ENCODE measurements at regions not wholly inside any gene's neighbourhood (a gene's known extent, or its start where the extent isn't known, plus 50 kb on each side); places are given as distances from the start of the nearest gene placed in this dataset.

DNA sequence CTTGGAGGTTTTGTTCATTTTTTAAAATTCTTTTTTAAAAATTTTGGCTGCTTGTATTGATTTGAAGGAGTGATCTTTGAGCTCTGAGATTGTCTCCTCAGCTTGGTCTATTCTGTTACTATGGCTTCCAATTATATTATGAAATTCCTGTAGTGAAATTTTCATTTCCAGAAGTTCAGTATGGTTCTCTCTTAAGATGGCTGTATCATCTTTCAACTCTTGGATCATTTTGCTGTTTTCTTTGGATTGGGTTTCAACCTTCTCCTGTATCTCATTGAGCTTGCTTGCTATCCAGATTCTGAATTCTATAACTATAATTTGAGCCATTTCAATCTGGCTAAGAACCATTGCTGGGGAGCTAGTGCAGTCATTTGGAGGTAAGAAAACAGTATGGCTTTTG lies 270.8 kb upstream of the NT5C1B start:
- no peak for DNase-seq

DNA sequence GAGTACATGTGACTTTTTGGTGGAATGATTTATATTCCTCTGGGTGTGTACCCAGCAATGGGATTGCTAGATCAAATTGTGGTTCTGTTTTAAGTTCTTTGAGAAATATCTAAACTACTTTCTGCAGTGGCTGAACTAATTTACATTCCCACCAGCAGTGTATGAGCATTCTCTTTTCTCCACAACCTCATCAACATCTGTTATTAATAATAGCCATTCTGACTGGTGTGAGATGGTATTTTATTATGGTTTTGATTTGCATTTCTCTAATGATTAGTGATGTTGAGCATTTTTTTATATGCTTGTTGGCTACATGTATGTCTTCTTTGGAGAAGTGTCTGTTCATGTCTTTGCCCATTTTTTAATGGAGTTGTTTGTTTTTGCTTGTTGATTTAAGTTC lies 267.4 kb upstream of the NT5C1B start:
- DNase-seq = no peak

DNA sequence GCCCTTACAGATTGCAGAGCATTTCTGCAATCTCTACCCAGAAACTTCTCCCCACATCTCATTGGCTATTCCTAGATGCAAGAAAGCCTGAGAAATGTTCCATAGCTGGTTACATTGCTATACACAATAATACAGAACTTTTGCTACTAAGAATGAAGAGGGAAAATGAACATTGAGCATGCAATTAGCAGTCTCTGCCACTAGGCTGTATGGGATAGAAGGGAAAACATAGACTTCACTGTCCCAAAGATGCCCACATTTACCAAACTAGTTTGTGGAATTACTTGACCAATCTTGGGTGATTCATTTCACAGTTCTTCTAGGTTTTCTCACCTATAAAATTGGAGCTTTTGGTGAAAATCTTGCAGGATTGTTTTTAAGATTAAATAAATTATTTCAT lies 265.7 kb upstream of the NT5C1B start:
- no peak for DNase-seq

DNA sequence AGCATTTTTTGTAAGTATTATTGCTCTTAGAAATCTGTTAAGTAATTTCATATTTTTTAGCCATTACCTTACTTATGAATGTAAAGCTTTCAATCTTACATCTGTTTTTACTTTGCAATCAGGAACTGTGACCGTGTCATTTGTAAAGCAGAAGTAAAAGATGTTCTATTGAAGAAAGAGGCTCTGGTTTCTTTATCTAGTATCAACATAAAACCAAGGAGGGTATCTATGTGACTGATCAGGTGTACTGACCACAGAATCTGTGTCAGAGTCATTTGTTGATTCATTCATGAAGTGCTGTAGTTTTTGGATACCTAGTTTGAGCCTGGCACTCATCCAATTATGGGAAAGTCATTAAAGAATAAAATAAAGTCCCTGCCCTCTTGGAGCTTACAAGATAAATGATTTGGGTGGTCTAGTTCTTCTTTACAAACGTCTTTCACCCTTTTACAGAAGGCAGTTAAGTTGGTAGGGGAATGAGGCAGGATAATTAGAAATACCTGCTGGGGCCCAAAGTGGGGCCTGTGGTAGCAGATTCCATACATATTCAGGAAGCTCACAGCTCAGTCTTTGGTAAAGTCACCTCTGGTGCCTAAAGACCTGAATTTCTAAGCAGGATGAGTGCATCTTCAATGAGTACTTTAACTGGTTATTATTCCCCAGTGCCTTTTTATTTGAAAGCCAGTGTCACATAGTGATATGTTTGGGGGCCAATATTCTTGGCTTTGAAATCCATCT lies 260.6 kb upstream of the NT5C1B start:
- no peak for DNase-seq

DNA sequence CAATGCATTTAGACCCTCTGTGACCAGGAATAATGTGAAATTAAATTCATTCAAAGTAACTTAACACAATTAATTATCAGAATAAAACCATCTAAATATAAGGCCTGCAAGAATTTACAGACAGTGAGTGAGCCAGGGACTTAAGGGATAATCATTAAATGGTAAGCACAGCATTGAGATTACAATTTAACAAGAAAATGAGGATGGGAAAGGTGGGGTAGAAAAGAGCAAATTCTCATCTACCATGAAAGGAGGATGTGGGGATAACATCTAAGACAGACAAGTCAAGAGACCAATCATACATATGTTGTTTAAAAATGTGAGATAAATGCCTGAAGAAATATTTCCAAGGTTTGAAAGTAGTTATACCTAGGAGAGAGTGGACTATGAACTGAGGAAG lies 259.3 kb upstream of the NT5C1B start:
- DNase-seq = no peak

DNA sequence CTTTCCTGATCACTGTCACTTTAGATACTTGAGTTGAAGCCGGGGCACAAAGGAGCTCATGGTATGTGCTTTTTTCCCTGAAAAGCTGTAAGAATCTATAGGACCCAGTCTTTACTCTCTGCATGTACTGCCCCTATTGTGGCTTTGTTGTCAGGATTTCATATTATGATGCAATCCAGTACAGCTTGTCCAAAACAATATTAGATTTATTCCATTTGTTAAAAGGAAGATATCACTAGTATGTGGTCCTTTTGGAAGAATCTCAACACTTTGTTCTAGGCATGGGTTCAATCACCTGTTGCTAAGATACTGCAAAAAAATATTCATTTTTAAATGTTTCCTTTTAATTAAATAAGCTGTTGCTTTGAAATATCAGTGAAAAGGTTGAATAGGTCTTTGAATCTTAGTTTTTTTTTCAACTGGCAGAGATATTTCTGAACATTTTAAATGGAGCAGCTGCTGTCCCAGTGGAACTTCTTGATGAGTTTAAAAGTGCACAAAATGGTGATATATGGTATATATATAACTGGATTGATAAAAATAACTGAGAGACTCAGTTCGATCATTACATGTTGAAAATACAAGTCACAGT lies 256.6 kb upstream of the NT5C1B start:
- DNase-seq = no peak

DNA sequence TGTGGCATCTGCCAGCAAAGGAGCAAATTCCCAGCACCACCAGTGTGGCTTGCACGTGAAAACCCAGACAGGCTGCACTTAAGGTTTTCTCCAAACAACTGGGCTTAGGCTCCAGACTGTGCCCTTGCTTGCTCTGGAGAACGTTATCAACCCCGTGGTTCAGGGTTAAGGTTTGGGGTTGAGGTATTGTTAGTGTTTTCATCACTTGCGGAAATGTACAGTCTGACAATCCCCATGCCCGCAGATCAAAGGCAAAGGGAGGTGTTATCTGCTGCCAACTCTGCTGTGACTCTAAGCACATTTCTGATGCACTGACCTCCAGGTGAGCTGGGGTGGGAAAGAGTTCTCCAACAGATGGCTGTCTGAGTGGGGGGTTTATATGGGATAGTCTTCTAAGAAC lies 253.5 kb upstream of the NT5C1B start:
- no peak for DNase-seq

DNA sequence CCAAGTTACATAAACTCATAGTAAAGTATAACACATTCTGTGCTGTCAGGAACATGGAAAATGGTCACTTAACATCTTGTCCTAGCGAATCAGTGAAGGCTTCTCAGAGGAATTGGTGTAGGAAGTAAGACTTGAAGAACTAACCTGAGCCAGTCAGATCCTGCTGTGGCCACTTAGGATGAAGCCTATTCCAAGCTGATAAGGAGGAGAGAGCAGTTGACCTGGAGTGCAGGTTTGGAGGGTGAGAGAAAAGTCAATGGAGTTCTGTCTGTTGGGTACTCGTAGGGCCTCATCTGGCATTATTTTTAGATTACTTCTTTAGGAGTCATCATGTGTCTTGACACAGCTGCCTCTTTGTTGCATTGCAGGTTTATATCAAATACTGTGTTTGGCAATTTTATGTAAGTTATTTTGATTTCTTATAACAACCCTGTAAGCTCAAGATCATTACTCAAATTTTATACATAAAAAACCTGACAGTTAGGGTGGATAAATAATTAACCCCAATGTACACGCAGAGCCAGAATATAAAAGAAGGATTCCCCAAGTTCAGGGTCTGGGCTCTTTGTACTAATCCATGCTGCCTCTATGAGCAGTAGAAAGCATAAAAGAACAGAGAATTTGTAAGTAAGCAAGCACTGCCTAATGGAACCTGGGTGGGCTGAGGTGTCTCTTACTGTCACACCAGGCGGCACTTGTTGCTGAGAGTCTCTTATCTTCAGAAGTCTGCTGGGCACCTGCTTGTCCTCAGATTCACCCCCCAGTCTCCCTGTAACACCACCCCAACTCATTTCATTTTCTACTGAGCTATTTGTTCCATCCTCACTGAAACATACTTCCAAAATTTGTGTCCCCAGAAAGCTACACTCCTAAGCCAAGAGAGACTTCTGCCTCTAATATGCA lies 252.1 kb upstream of the NT5C1B start:
- DNase-seq = no peak

DNA sequence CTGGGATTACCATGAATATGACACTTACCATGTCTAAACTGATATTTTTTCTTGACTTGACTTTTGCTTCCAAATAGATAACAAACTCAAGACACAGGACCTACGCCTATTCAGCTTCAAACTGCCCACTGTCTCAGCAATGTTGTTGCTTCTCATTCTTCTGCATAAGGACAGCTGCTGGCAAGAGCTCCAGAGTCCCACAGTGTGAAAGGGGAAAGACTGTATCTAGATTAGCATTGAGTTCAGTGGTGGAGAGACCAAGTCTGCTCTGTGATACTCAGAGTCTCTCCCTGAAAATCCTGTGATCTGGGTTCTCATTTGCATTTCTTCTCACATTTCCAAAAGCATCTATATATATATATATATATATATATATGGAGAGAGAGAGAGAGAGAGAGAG lies 247.9 kb upstream of the NT5C1B start:
- DNase-seq = no peak

DNA sequence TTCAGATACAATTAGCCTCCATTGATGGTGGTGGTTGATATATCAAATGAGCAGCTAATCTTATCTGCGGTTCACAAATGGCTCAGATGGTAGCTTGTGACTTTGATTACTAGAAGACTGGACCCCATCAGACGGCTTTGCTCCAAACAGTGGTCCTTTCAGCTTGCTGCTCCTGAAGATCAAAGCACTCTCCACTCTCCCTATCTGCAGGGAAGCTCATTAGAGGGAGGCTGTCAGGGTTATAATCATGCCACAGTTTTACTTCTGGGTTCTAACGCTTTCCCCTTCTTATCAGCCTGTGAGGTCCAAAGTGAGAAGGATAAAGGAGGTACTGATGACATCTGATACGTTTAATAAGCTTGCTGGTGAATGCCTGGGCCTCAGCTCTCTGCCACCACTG lies 247.1 kb upstream of the NT5C1B start:
- no peak for DNase-seq

DNA sequence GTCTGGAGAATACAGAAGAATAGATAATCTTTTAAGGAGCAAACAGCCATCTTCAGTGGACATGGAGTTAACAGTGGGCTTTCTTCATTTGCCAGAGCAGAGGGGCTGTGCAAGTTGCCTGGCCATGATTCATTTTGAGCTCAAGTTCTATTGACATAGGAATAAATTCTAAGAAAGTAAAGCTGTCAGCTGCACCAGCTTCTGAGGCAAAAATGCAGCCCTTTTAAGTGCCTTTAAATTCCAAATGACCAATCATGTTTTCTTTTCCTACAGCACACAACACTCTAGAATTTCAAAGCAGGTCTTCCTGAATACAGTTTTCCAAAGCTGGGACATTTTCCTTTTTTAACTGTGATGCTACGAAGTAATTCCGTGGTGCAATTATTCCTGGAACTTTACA lies 246.4 kb upstream of the NT5C1B start:
- DNase-seq = no peak

DNA sequence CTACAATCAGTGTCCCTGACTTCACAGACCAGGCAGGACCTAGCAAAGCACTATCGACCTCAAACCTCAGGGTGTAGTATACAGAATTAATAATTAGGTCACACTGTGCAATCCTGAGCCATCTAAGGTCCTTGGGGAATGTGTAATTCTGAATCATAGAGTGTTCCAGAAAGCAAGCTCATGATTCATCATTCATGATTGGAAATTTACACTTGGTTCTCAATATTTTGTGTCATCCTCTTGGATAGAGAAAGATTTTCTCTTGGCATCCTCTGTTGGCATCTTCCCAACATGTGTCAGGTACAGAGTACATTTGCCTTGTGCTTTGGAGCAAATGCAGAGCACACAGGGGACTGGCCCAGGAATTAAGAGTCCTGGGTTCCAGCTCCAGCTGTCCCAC lies 245.0 kb upstream of the NT5C1B start:
- no peak for DNase-seq

DNA sequence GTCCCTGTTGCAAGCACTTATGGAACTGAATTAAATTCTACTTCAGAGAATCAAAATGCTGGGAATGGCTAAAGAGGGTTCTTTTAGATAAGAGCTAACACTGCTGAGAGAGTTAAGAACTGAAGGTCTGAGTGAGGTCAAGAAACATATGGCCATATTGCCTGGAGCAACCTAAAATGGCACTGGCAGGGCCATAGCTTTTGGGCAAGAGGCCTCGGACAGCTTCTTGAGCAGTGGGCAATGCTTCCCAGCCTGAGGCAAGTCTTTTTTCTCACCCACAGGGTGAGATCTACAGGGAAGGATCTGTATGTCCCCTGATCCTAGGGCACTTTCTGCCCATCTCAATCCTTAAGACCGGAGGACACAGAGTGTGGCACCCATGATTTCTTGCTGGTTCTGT lies 244.6 kb upstream of the NT5C1B start:
- no peak for DNase-seq

DNA sequence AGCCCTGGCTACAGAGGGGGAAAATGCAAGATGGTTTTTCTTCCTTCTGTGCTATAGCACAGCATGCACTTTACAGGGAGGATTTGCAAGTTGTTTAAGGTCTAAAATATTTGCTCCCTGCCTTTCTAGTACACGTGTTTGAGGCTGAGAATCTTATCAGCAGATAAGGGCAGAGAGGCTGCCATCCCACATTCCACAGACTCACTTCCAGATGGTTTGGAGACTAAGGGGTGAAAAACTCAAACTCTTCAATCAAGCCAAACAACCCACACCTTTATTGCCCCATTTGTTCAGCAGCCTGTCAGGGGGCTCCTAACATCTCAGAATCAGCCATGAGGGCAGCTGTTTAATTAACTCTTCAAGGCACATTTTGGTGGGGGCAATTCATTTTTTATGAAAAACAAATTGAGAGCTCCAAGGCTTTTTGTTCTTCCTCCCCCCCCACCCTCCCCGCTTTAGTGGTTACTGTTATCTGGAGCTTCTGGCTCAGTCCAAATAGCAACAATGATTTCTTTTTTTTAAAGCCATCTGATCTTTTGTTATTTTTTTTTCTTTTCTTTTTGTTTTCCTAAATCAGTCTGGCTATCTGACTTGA lies 242.6 kb upstream of the NT5C1B start:
- DNase-seq = no peak

DNA sequence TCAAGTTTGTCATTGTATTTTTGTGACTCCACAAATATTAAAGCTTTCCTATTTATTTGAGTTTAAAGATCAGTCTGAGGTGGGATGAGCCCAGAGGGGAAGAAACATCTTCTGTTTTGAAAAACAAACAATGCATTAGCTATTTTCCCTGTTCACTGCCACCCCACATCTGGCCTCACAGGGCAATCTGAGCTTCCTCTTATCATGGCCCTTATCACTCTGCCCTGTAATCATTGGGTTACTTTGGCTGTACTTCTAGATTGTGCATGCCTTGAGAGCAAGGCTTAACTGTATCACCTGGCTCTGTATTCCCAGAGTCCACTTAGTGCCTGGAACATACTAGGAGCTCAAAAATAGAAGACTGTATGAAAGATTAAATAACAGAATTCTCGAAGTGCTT lies 241.6 kb upstream of the NT5C1B start:
- no peak for DNase-seq

DNA sequence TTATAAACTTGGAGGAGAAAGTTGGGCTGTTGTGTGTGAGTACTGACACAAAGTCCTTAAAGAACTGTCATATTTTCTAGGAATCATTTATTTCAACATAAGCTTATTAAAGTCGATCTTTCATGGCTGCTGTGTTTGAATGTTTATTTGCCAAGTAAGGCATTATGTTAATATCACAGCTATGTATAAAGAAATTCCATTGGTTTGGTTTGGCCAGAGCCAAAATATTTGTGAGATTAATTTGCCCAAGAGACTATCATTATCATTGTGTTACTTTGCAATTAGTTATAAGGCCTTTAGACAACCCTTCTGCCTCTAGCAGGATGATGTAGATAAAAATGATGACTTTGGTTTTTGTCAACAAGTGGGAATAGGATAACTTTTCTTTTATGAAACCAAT lies 240.6 kb upstream of the NT5C1B start:
- no peak for DNase-seq

DNA sequence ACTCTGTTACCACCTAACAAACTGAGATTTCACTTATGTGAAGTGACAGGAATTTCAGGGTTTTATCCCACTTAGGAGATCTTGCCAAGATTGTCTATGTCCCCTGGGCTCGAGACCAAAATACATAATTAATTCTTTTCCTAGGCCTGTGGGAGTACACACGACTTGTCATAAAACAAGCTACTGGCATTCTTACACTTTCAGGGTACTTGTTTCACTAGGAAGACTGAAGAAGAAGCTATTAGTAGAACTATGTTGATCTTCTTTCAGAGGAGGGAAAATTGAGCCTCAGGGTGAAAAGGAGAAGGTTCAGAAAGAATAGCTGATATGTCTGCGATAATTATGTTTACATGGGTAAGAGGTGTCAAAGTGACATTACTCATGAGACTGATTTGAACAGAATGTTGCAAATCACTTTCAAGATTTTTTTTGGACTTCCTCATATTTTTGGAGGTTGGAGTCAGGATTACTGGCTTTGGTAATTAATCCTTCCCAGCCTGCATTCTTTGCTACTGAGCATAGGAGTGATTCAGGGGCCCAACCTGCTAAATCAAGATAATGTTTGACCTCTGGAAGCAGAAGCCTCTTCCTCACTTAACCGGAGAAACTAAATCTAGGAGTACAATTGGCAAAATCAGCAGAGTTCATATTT lies 240.0 kb upstream of the NT5C1B start:
- DNase-seq = no peak

DNA sequence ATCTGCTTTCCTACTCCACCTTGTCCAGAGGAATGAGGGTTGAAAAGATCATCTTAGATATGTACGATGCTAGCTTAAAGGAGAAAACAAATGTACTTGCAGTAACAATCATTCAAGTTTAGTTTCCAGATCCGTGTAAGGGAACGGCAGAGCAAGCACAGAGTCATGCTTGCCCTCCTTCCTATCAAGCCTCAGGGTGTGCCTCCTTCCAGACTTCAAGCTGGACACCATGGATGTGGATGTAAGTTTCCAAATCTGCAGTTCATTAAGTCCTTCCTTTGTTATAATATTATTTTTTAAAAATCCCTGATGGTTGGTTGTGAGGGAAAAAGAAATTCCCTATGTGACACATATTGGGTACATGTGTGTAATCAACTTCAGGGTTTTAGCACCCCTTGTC lies 238.9 kb upstream of the NT5C1B start:
- DNase-seq = no peak

DNA sequence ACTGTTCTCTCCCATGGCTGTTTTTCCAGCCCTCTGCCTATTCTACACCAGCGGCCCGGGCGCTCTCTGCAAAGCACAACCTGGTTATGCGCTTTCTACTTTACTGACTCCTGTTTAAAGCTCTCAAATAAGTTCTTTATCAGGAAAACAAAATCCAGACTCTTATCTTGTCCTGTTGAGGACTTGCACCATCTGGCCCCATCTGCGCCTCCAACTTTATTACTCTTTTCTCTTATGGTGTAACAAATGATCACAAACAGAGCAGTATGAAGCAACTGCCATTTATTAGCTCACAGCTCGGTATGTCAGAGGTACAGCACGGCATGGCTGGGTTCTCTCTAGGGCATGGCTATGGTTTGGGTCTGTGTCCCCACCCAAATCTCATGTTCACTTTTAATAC lies 236.5 kb upstream of the NT5C1B start:
- DNase-seq = no peak

DNA sequence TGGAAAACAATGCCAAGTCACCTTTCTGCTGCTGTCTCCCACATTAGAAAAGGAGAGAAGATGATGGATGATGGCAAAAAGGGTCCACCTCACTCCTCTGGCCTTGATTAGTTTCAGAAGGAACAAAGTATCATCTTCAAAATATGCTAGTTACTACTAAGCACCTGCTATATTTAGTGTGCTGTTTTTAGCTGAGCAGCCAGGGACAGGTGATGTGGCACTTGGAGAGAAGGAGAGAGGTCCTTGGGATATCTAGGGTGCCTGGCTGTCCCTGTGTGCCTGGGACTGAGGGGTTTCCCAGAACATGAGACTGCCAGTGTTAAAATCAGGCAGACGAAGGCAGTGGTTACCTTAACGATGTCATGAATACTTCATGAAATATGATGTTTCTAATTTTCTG lies 235.5 kb upstream of the NT5C1B start:
- DNase-seq = no peak

DNA sequence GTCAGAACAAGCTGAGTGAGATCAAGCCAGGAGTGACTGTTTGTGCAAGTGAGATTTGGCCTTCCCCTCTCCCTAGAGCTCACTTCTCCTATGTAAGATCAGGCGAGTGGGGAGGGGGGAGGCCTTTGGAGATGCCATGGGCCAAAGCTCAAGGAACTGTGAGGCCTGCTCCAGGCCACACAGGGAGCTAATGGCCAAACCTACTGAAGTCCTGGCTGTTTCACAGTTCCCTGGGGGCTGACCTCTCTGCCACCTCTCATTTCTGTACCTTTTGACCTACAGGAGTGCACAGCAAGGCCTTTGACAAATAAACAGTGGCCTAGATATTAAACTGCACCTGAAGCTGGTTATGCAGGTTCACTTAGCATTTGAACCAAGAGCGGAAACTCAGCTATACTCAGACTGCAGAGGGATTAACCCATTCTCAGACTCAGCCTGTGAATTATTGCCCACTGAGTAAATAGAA lies 235.0 kb upstream of the NT5C1B start:
- DNase-seq = no peak

DNA sequence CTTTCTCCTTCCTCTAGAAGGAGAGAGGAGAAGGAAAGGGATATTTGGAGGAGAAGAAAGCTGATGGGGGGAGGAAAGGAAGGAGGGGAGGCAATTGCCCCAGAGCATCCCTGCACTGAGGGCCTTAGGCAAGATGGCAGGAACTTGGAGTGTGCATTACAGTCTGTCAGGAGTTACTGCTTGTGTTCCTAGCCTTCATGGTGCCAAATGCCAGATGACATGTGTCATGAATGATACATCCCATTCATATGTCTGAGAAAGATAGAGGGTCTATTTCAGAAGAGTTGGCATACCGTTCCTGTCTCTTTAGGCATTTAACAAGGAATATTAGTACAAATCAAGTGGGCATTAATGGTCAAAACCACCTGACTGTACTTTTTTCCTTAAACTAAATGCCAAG lies 232.1 kb upstream of the NT5C1B start:
- DNase-seq = no peak

DNA sequence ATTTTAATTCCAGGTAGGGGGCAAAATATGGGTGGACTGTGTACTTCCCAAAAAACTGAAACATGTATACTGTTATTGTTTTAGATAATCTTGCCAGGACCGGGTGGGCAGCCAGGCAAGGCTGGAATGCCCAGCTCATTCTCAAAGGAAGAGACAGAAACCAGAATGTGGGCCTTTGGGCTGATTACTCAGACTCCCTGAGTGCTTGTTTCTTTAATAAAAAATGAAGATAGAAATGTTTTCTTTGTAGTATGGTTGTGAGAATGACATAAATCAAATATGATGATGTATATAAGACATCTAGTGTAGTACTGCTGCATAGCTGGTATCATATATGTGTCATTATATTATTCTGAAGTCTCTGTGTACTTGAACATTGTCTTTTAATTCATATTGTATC lies 231.6 kb upstream of the NT5C1B start:
- DNase-seq = no peak

All from stimulated activated CD4-positive, alpha-beta T cell treated with anti-CD3 and anti-CD28 coated beads, Interleukin-1b, Interleukin-23, amount 100 ng/mL, for 48 hours (primary cell).